Small intestine (tissue), 7 donors: ENCODE measurements at regions not wholly inside any gene's neighbourhood (a gene's known extent, or its start where the extent isn't known, plus 50 kb on each side); places are given as distances from the start of the nearest gene placed in this dataset.
A peak's percentile ranks its signal among the peaks of the same experiment; 100 is the strongest.

Experiments used
- DNase-seq, 2 donors: peaks; one replicate each; pipeline versions ENCODE4 v3.0.0 to v3.0.0-alpha.2; 2013
- FAIRE-seq: peaks from 2 replicates; lab custom pipeline; 2012; peaks lifted over from hg19 to GRCh38; lab: Jason Lieb, UNC
- H3K27ac ChIP-seq, 3 donors: one replicate each; pipeline ENCODE4 v1.5.1; 2013; ENCODE audit warnings: low read length in 2 of 3, mild to moderate bottlenecking in 2 of 3, control low read depth in 1 of 3, inconsistent platforms in 1 of 3, low read depth in 1 of 3, moderate library complexity in 1 of 3
- H3K27me3 ChIP-seq, 3 donors: one replicate each; pipeline ENCODE4 v1.6.1; 2013; ENCODE audit warnings: low read length in 3 of 3, inconsistent platforms in 1 of 3; ENCODE audit not compliant: control insufficient read depth in 3 of 3, insufficient read depth in 3 of 3
- H3K36me3 ChIP-seq, 3 donors: one replicate each; pipeline ENCODE4 v1.6.1; 2013; ENCODE audit warnings: low read length in 3 of 3, inconsistent platforms in 1 of 3, low read depth in 1 of 3, mild to moderate bottlenecking in 1 of 3, moderate library complexity in 1 of 3; ENCODE audit not compliant: control insufficient read depth in 3 of 3, insufficient read depth in 2 of 3
- H3K4me1 ChIP-seq, 3 donors: one replicate each; pipeline ENCODE4 v1.6.1; 2013; ENCODE audit warnings: low read length in 2 of 3, inconsistent platforms in 1 of 3, low read depth in 1 of 3, mild to moderate bottlenecking in 1 of 3, moderate library complexity in 1 of 3; ENCODE audit not compliant: control insufficient read depth in 3 of 3, insufficient read depth in 2 of 3
- H3K4me3 ChIP-seq, 3 donors: one replicate each; pipeline ENCODE4 v1.5.1; 2013; ENCODE audit warnings: low read length in 3 of 3, control low read depth in 1 of 3, inconsistent platforms in 1 of 3, low read depth in 1 of 3, mild to moderate bottlenecking in 1 of 3, moderate library complexity in 1 of 3
- H3K9me3 ChIP-seq, 2 donors: one replicate each; pipeline ENCODE4 v1.6.1; 2013; ENCODE audit warnings: low read depth in 1 of 2, low read length in 1 of 2; ENCODE audit not compliant: control insufficient read depth in 2 of 2, insufficient read depth in 1 of 2
- WGBS, 3 donors: extraction: QIAGEN DNeasy Blood & Tissue Kit; methylation state at CpG; one replicate each; pipeline ENCODE4 v1.1.7; 2013; 5-methylcytosine and 5-hydroxymethylcytosine counted together
- donor health status: healthy with polysubstance abuse.
- donor health status: control.
- donor health status: control.
- donor health status: Bipolar disorder and iron deficiency.
- donor health status: healthy.

GRCh38 chr17:63369233-63369632 lies 76.9 kb downstream of the CYB561 start:
- Histone ChIP-seq H3K27me3 (no peaks in the 10 kb centered on the region), H3K36me3 (no peaks in the 10 kb centered on the region), H3K4me1 (no peaks in the 10 kb centered on the region), H3K27ac (no peak overlapping the region), H3K4me3 (no peak overlapping the region), H3K9me3 (no peaks in the 10 kb centered on the region)
- FAIRE-seq, result no peak
- 84 to 95% (median 93%) methylated on average over 3 to 4 of the region's 4 CpGs for WGBS, 3 donors
- no peak for DNase-seq

DNA sequence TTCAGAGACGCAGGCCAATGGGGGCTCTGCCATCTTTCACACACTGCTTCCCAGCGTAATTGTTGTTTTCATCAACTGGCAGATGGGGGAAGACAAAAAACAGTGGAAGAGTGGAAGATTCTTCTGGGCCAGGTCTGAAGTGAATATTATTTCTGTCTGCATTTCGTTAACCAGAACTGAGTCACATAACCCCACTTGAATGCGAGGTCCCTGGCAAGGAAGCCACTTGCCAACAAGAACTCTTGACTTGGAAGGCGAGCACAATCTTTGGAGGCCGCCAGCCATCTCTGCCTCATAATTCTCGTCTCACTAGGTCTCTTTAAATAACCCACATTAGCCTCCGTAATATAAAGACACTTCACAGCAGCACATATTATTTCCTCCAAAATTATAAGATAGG lies 75.4 kb downstream of the CYB561 start:
- no peak overlapping the region for H3K4me3 ChIP-seq
- DNase-seq (no peak), FAIRE-seq (no peak)
- no peaks in the 10 kb centered on the region for H3K27me3 ChIP-seq
- H3K27ac ChIP-seq, result no peak overlapping the region
- H3K36me3 ChIP-seq, result no peaks in the 10 kb centered on the region
- H3K4me1 ChIP-seq, result no peaks in the 10 kb centered on the region
- WGBS, 3 donors, result 91 to 96% (median 91%) methylated on average over 8 of the region's 8 CpGs
- no peaks in the 10 kb centered on the region for H3K9me3 ChIP-seq

DNA sequence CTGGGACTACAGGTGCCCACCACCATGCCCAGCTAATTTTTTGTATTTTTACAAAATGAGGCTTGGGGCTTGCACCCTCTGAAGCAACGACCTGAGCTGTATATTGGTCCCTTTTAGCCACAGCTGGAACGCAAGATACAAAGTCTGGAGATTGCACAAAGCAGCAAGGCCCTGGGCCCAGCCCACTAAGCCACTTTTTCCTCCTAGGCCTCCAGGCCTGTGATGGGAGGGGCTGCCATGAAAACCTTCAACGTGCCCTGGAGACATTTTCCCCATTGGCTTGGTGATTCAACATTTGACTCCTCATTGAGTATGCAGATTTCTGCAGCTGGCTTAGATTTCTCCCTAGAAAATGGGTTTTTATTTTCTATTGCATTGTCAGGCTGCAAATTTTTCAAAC lies 69.2 kb downstream of the CYB561 start:
- 77 to 87% (median 82%) methylated on average over 3 of the region's 3 CpGs for WGBS, 3 donors
- H3K9me3 ChIP-seq, result peaks cover 0 to 5% of the 10 kb centered on the region in 2 donors
- no peak for DNase-seq
- no peak overlapping the region for H3K4me3 ChIP-seq
- H3K27ac ChIP-seq, result no peak overlapping the region
- H3K27me3 ChIP-seq, result no peaks in the 10 kb centered on the region
- no peaks in the 10 kb centered on the region for H3K4me1 ChIP-seq
- no peaks in the 10 kb centered on the region for H3K36me3 ChIP-seq
- FAIRE-seq, result no peak

DNA sequence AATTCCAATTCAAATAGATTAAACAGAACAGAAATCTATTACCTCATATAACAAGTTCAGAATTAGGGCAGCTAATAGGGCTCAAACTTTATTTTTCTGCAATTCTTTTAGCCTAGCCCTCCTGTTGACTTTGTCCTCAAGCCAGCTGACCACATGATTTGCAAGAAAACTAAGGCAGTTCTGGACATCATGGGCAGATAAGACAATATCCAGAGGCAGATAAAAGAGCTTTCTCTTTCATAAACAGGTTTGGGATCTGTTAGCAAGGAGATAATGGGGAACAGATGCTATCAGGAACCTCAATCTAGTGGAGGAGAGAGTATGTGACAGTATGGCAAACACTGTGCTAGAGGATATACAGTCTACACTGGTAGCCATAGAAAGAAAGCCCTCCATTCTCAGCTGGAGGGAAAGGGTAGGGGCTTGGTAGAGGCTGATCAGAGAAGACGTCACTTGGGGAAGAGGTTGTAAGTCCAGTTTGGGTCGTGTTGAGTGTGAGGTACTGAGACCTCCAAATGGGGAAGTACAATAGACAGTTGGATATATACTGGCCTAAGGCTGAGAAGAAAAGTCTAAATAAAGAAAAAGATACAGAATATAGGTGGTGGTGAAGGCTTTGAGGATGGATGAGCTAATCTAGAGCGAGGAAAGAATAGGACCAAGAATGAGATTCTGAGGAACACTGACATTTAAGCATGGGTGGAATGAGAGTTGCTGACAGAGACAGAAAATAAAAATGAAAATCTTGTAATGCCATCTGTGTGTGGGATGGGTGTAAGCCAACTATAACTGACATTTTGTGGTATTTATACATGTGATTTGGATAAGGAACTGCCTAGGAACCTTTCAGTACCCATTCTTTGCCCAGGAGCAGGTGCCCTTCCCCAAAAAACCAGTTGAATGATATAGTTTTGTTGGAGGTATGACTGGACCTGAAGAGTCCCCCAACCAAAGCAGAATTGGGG lies 67.4 kb downstream of the CYB561 start:
- FAIRE-seq (no peak), DNase-seq (no peak)

GRCh38 chr17:63379636-63380035 lies 66.5 kb downstream of the CYB561 start:
- H3K27me3 ChIP-seq, result no peaks in the 10 kb centered on the region
- no peaks in the 10 kb centered on the region for H3K36me3 ChIP-seq
- H3K4me1 ChIP-seq, result no peaks in the 10 kb centered on the region
- no peak overlapping the region for H3K4me3 ChIP-seq
- 74 to 93% (median 75%) methylated on average over 5 of the region's 5 CpGs for WGBS, 3 donors
- DNase-seq, result no peak
- H3K27ac ChIP-seq, result no peak overlapping the region
- no peak for FAIRE-seq
- peaks cover 0 to 5% of the 10 kb centered on the region in 2 donors for H3K9me3 ChIP-seq

More for the DNA sequence above, 67.4 kb downstream of the CYB561 start:
- Histone ChIP-seq H3K9me3 (peaks cover 0 to 5% of the 10 kb centered on the region in 2 donors), H3K27me3 (no peaks in the 10 kb centered on the region), H3K27ac (no peak overlapping the region), H3K36me3 (no peaks in the 10 kb centered on the region), H3K4me1 (no peaks in the 10 kb centered on the region), H3K4me3 (no peak overlapping the region)
- WGBS, 3 donors, result 67 to 87% (median 70%) methylated on average over 3 of the region's 3 CpGs

DNA sequence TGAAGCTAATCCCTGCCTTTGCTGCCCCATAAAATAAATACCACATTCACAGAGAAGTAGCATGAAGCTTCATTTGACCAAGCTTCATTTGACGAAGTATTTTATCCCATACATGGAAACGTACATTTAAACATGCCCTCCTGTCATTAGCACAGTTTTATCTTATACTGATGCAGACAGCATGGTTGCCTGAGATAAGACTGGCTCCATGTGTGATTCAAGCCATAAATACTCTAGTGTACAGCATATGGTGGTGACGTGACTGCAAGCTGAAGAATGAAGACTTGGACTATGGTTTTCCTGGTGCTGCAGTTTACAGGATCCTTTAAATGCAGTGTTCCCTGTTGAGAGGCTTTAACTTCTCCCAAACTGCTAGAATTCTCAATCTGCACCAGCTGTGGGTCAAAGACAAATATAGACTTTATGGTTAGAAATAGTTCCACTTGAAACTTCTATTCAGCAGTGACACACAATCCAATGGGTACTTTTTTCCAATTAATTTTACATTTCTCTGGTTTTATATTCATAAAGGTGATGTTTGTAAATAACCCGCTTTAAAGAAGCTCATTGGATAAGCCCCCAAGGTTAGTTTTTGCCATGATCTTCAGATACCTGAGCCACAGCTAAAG lies 64.9 kb downstream of the CYB561 start:
- no peak for FAIRE-seq
- 55 to 70% (median 59%) methylated on average over 4 of the region's 4 CpGs for WGBS, 3 donors
- Histone ChIP-seq H3K27me3 (no peaks in the 10 kb centered on the region), H3K27ac (no peak overlapping the region), H3K36me3 (no peaks in the 10 kb centered on the region), H3K4me1 (no peaks in the 10 kb centered on the region), H3K9me3 (peaks cover 0 to 5% of the 10 kb centered on the region in 2 donors), H3K4me3 (no peak overlapping the region)
- peak; percentile 45 to 46 for DNase-seq

- 83 to 97% (median 91%) methylated on average over 2 of the region's 2 CpGs for WGBS, 3 donors
- peaks cover 0 to 2% of the 10 kb centered on the region in 2 donors for H3K9me3 ChIP-seq
- H3K36me3 ChIP-seq, result no peaks in the 10 kb centered on the region
- no peak for DNase-seq
- no peaks in the 10 kb centered on the region for H3K4me1 ChIP-seq
- FAIRE-seq, result peak; percentile 26
- no peak overlapping the region for H3K27ac ChIP-seq
- no peak overlapping the region for H3K4me3 ChIP-seq
- no peaks in the 10 kb centered on the region for H3K27me3 ChIP-seq
Observed at GRCh38 chr17:63382136-63382535, 64.0 kb downstream of the CYB561 start.
